Small intestine (tissue), 7 donors: ENCODE measurements at regions not wholly inside any gene's neighbourhood (a gene's known extent, or its start where the extent isn't known, plus 50 kb on each side); places are given as distances from the start of the nearest gene placed in this dataset.
"Not testable (repeated sequence)": the region's sequence is repeated elsewhere in the genome, so short reads cannot be mapped to it uniquely, and the experiment has no call there.

Source experiments
- DNase-seq, 2 donors: peaks; one replicate each; pipeline versions ENCODE4 v3.0.0 to v3.0.0-alpha.2; 2013
- FAIRE-seq: peaks from 2 replicates; lab custom pipeline; 2012; peaks lifted over from hg19 to GRCh38; lab: Jason Lieb, UNC
- H3K27ac ChIP-seq, 3 donors: one replicate each; pipeline ENCODE4 v1.5.1; 2013; ENCODE audit warnings: low read length in 2 of 3, mild to moderate bottlenecking in 2 of 3, control low read depth in 1 of 3, inconsistent platforms in 1 of 3, low read depth in 1 of 3, moderate library complexity in 1 of 3
- H3K27me3 ChIP-seq, 3 donors: one replicate each; pipeline ENCODE4 v1.6.1; 2013; ENCODE audit warnings: low read length in 3 of 3, inconsistent platforms in 1 of 3; ENCODE audit not compliant: control insufficient read depth in 3 of 3, insufficient read depth in 3 of 3
- H3K36me3 ChIP-seq, 3 donors: one replicate each; pipeline ENCODE4 v1.6.1; 2013; ENCODE audit warnings: low read length in 3 of 3, inconsistent platforms in 1 of 3, low read depth in 1 of 3, mild to moderate bottlenecking in 1 of 3, moderate library complexity in 1 of 3; ENCODE audit not compliant: control insufficient read depth in 3 of 3, insufficient read depth in 2 of 3
- H3K4me1 ChIP-seq, 3 donors: one replicate each; pipeline ENCODE4 v1.6.1; 2013; ENCODE audit warnings: low read length in 2 of 3, inconsistent platforms in 1 of 3, low read depth in 1 of 3, mild to moderate bottlenecking in 1 of 3, moderate library complexity in 1 of 3; ENCODE audit not compliant: control insufficient read depth in 3 of 3, insufficient read depth in 2 of 3
- H3K4me3 ChIP-seq, 3 donors: one replicate each; pipeline ENCODE4 v1.5.1; 2013; ENCODE audit warnings: low read length in 3 of 3, control low read depth in 1 of 3, inconsistent platforms in 1 of 3, low read depth in 1 of 3, mild to moderate bottlenecking in 1 of 3, moderate library complexity in 1 of 3
- H3K9me3 ChIP-seq, 2 donors: one replicate each; pipeline ENCODE4 v1.6.1; 2013; ENCODE audit warnings: low read depth in 1 of 2, low read length in 1 of 2; ENCODE audit not compliant: control insufficient read depth in 2 of 2, insufficient read depth in 1 of 2
- WGBS, 3 donors: extraction: QIAGEN DNeasy Blood & Tissue Kit; methylation state at CpG; one replicate each; pipeline ENCODE4 v1.1.7; 2013; 5-methylcytosine and 5-hydroxymethylcytosine counted together
- donor health status: healthy with polysubstance abuse.
- donor health status: control.
- donor health status: control.
- donor health status: Bipolar disorder and iron deficiency.
- donor health status: healthy.

- not testable (repeated sequence) for H3K27me3 ChIP-seq, FAIRE-seq, H3K4me3 ChIP-seq, H3K36me3 ChIP-seq, DNase-seq, H3K9me3 ChIP-seq, H3K4me1 ChIP-seq, H3K27ac ChIP-seq
Observed at GRCh38 chr12:84391176-84391575, 521.4 kb downstream of the SLC6A15 start.

GRCh38 chr12:84384384-84384783 is 528.2 kb downstream of the SLC6A15 start:
- Histone ChIP-seq H3K4me1 (no peaks in the 10 kb centered on the region), H3K36me3 (no peaks in the 10 kb centered on the region), H3K4me3 (no peak overlapping the region), H3K27ac (no peak overlapping the region), H3K9me3 (no peaks in the 10 kb centered on the region), H3K27me3 (no peaks in the 10 kb centered on the region)
- 92 to 94% (median 93%) methylated on average over 1 of the region's 1 CpG for WGBS, 3 donors
- FAIRE-seq (no peak), DNase-seq (no peak)

GRCh38 chr12:84382486-84382885 is 530.1 kb downstream of the SLC6A15 start:
- not testable (repeated sequence) for H3K36me3 ChIP-seq, H3K4me3 ChIP-seq, H3K4me1 ChIP-seq, H3K27ac ChIP-seq, H3K9me3 ChIP-seq, DNase-seq, FAIRE-seq, H3K27me3 ChIP-seq
- 45 to 62% (median 57%) methylated on average over 1 of the region's 1 CpG for WGBS, 3 donors

- Histone ChIP-seq H3K4me1 (no peaks in the 10 kb centered on the region), H3K36me3 (no peaks in the 10 kb centered on the region), H3K9me3 (no peaks in the 10 kb centered on the region), H3K4me3 (no peak overlapping the region), H3K27ac (no peak overlapping the region), H3K27me3 (no peaks in the 10 kb centered on the region)
- FAIRE-seq (no peak), DNase-seq (no peak)
- WGBS, 3 donors, result 17 to 42% (median 23%) methylated on average over 1 of the region's 1 CpG
Observed at GRCh38 chr12:84376320-84376719, 536.3 kb downstream of the SLC6A15 start.

GRCh38 chr12:84375449-84376170 is 537.0 kb downstream of the SLC6A15 start:
- Histone ChIP-seq H3K27ac (no peak overlapping the region), H3K4me3 (no peak overlapping the region), H3K36me3 (no peaks in the 10 kb centered on the region), H3K4me1 (no peaks in the 10 kb centered on the region), H3K27me3 (no peaks in the 10 kb centered on the region), H3K9me3 (no peaks in the 10 kb centered on the region)
- DNase-seq (no peak), FAIRE-seq (no peak)
- WGBS, 3 donors, result 15 to 44% (median 18%) methylated on average over 1 of the region's 1 CpG

- DNase-seq, result no peak
- WGBS, 3 donors, result 74 to 88% (median 87%) methylated on average over 6 to 7 of the region's 7 CpGs
- no peaks in the 10 kb centered on the region for H3K4me1 ChIP-seq
- no peaks in the 10 kb centered on the region for H3K27me3 ChIP-seq
- no peak overlapping the region for H3K4me3 ChIP-seq
- H3K27ac ChIP-seq, result no peak overlapping the region
- no peak for FAIRE-seq
- H3K9me3 ChIP-seq, result peaks cover 0 to 4% of the 10 kb centered on the region in 2 donors
- H3K36me3 ChIP-seq, result no peaks in the 10 kb centered on the region
Observed at GRCh38 chr12:84362552-84362897, 550.1 kb downstream of the SLC6A15 start.

- Histone ChIP-seq H3K27me3 (no peaks in the 10 kb centered on the region), H3K4me1 (no peaks in the 10 kb centered on the region), H3K4me3 (no peak overlapping the region), H3K36me3 (no peaks in the 10 kb centered on the region), H3K27ac (no peak overlapping the region), H3K9me3 (peaks cover 0 to 7% of the 10 kb centered on the region in 2 donors)
- DNase-seq, result no peak
- WGBS, 3 donors, result 82 to 91% (median 85%) methylated on average over 27 of the region's 27 CpGs
- no peak for FAIRE-seq
Observed at GRCh38 chr12:84361651-84362551, 550.7 kb downstream of the SLC6A15 start.

GRCh38 chr12:84357314-84357713 is 555.3 kb downstream of the SLC6A15 start:
- H3K27me3 ChIP-seq, result no peaks in the 10 kb centered on the region
- no peak overlapping the region for H3K4me3 ChIP-seq
- no peaks in the 10 kb centered on the region for H3K36me3 ChIP-seq
- FAIRE-seq, result no peak
- no peak overlapping the region for H3K27ac ChIP-seq
- 81 to 92% (median 89%) methylated on average over 3 of the region's 3 CpGs for WGBS, 3 donors
- no peaks in the 10 kb centered on the region for H3K4me1 ChIP-seq
- no peak for DNase-seq
- H3K9me3 ChIP-seq, result peaks cover 0 to 6% of the 10 kb centered on the region in 2 donors
